Osteocyte (in vitro differentiated cells): ENCODE measurements at regions not wholly inside any gene's neighbourhood (a gene's known extent, or its start where the extent isn't known, plus 50 kb on each side); places are given as distances from the start of the nearest gene placed in this dataset.

Experiments
- DNase-seq: peaks from one replicate; pipeline ENCODE4 v3.0.0; 2021; ENCODE audit warnings: mixed read lengths; ENCODE audit not compliant: unreplicated experiment; ENCODE audit errors: extremely low spot score
- H3K27ac Mint-ChIP-seq: one replicate; pipeline ENCODE4 v1.8.0; 2021; ENCODE audit warnings: mild to moderate bottlenecking, mixed read lengths; ENCODE audit not compliant: unreplicated experiment
- H3K27me3 Mint-ChIP-seq: one replicate; pipeline ENCODE4 v1.8.0; 2021; ENCODE audit warnings: mixed read lengths; ENCODE audit not compliant: unreplicated experiment
- H3K36me3 Mint-ChIP-seq: one replicate; pipeline ENCODE4 v1.8.0; 2021; ENCODE audit warnings: mixed read lengths; ENCODE audit not compliant: unreplicated experiment
- H3K4me1 Mint-ChIP-seq: one replicate; pipeline ENCODE4 v1.8.0; 2021; ENCODE audit warnings: mixed read lengths; ENCODE audit not compliant: unreplicated experiment
- H3K4me3 Mint-ChIP-seq: one replicate; pipeline ENCODE4 v1.8.0; 2021; ENCODE audit warnings: mild to moderate bottlenecking, moderate library complexity, mixed read lengths; ENCODE audit not compliant: unreplicated experiment
- H3K9me3 Mint-ChIP-seq: one replicate; pipeline ENCODE4 v1.8.0; 2021; ENCODE audit warnings: mixed read lengths; ENCODE audit not compliant: unreplicated experiment
- TF ChIP-seq, protein P1 (sequence below): fragments of 200-600 bp; sonication (generic); IDR thresholded peaks from 2 replicates; pipeline ENCODE4 v1.5.0; 2021; ENCODE audit warnings: antibody characterized with exemption, mild to moderate bottlenecking, moderate library complexity

DNA sequence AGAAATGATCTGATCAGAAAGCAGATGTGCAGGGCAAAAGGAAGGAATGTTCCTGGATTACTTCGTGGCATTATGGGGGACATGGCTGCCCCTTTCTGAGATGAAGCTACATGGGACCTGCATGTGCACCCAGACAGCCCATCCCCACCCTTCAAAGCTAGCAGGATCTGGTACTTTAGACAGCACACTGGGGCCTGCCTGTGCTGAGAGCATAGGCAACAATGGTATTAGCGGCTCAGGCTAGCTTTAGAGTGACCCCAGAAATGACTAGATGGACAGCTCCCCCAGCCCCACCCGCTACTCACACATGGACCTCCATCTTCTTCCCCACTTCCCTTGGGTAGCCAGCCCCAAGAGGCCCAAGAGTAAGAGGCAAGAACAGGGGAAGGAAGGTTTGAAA, 61.5 kb upstream of the NFE2L2 start:
- no peaks in the 10 kb centered on the region for H3K4me1 Mint-ChIP-seq
- TF ChIP-seq, protein P1, sequence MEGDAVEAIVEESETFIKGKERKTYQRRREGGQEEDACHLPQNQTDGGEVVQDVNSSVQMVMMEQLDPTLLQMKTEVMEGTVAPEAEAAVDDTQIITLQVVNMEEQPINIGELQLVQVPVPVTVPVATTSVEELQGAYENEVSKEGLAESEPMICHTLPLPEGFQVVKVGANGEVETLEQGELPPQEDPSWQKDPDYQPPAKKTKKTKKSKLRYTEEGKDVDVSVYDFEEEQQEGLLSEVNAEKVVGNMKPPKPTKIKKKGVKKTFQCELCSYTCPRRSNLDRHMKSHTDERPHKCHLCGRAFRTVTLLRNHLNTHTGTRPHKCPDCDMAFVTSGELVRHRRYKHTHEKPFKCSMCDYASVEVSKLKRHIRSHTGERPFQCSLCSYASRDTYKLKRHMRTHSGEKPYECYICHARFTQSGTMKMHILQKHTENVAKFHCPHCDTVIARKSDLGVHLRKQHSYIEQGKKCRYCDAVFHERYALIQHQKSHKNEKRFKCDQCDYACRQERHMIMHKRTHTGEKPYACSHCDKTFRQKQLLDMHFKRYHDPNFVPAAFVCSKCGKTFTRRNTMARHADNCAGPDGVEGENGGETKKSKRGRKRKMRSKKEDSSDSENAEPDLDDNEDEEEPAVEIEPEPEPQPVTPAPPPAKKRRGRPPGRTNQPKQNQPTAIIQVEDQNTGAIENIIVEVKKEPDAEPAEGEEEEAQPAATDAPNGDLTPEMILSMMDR = no peak
- H3K9me3 Mint-ChIP-seq = no peaks in the 10 kb centered on the region
- no peak overlapping the region for H3K4me3 Mint-ChIP-seq
- DNase-seq = no peak
- H3K36me3 Mint-ChIP-seq = peaks cover 7% of the 10 kb centered on the region
- H3K27ac Mint-ChIP-seq = no peak overlapping the region
- no peaks in the 10 kb centered on the region for H3K27me3 Mint-ChIP-seq

GRCh38 chr2:177326591-177326990, 62.1 kb upstream of the NFE2L2 start:
- H3K27me3 Mint-ChIP-seq = no peaks in the 10 kb centered on the region
- no peak overlapping the region for H3K27ac Mint-ChIP-seq

DNA sequence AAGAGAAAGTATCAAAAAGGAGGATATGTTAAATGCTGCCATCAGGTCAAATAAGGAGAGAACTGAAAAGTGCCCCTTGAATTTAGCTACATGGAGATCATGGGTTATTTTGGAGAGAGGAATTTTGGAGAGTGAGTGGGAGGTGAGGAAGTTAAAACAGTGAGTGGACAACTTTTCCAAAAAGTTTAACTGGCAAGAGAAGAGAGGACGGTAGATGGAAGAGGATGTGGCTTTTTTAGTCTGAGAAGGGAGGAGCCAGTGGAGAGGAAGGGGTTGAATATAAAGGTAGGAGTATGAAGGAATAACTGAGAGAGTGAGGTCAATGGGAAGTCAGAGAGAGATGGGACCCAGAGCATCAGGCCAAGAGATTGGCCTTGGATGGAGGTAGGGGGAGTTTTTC, 62.5 kb upstream of the NFE2L2 start:
- Mint-ChIP-seq H3K9me3 (no peaks in the 10 kb centered on the region), H3K36me3 (peaks cover 6% of the 10 kb centered on the region), H3K4me1 (peaks cover 6% of the 10 kb centered on the region), H3K27me3 (no peaks in the 10 kb centered on the region), H3K27ac (no peak overlapping the region), H3K4me3 (no peak overlapping the region)
- TF ChIP-seq, protein P1 = no peak
- no peak for DNase-seq

More at GRCh38 chr2:177326591-177326990, 62.1 kb upstream of the NFE2L2 start:
- H3K36me3 Mint-ChIP-seq = peaks cover 6% of the 10 kb centered on the region
- DNase-seq = no peak
- peaks cover 2% of the 10 kb centered on the region for H3K4me1 Mint-ChIP-seq
- no peak overlapping the region for H3K4me3 Mint-ChIP-seq
- TF ChIP-seq, protein P1 = no peak
- no peaks in the 10 kb centered on the region for H3K9me3 Mint-ChIP-seq

DNA sequence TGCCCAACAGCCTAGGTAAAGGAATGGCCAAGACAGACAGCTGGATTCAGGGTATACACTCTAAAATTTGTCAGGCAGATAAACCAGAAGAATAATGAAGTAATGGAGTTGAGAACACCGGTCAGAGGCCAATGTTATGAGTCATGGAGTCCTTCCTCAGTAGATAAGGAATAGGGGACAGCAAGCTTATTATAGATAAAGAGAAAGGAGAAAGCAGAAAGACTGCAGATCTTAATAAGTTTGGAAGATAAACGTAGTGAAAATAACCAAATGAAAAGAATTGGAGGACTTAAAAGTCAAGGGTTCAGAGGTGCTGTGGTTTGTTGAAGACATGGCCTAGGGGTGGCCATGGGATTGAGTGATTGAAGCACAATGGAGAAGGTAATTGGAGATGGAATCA, 63.5 kb upstream of the NFE2L2 start:
- no peak for DNase-seq
- peaks cover 3% of the 10 kb centered on the region for H3K36me3 Mint-ChIP-seq
- H3K27me3 Mint-ChIP-seq = no peaks in the 10 kb centered on the region
- TF ChIP-seq, protein P1 = no peak
- H3K4me3 Mint-ChIP-seq = no peak overlapping the region
- peaks cover 14% of the 10 kb centered on the region for H3K4me1 Mint-ChIP-seq
- no peaks in the 10 kb centered on the region for H3K9me3 Mint-ChIP-seq
- H3K27ac Mint-ChIP-seq = no peak overlapping the region

DNA sequence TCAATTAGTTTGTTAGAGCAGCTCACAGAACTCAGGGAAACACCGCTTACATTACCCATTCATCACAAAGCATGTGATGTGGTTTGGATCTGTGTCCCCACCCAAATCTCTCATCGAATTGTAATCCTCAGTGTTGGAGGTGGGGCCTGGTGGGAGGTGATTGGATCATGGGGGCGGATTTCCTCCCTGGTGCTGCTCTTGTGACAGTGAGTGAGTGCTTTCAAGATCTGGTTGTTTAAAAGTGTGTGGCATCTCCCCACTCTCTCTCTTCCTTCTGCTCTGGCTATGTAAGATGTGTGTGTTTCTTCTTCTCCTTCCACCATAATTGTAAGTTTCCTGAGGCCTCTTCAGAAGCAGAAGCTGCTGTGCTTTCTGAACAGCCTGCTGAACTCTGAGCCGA, 63.5 kb upstream of the AGPS start:
- H3K9me3 Mint-ChIP-seq = no peaks in the 10 kb centered on the region
- peaks cover 16% of the 10 kb centered on the region for H3K4me1 Mint-ChIP-seq
- TF ChIP-seq, protein P1 = no peak
- no peaks in the 10 kb centered on the region for H3K27me3 Mint-ChIP-seq
- no peak for DNase-seq
- H3K4me3 Mint-ChIP-seq = no peak overlapping the region
- H3K36me3 Mint-ChIP-seq = no peaks in the 10 kb centered on the region
- H3K27ac Mint-ChIP-seq = no peak overlapping the region
